ENCODE measurements at regions not wholly inside any gene's neighbourhood (a gene's known extent, or its start where the extent isn't known, plus 50 kb on each side); places are given as distances from the start of the nearest gene placed in this dataset.

DNA sequence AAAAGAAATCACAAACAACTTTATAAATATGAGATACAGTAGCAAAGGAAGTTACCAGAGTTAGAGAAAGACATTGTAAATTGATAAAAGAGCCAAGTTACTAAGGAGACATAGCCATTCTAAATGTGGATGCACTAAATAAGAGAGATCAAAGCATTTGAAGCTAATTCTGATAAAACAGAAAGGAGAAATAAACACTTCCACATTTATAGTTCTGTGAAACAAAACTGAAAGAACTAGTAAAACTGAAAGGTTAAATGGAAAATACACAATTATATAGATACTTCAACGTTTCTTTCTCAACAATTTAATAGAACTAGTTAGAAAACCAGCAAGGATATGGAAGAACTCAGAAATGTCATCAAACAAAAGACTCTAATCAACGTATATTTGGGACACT lies 309.0 kb upstream of the CDH2 start:
- TF ChIP-seq GABPA (IDR thresholded peaks at IDR 0.05; ENCODE audit: low read depth): no peak
- TF ChIP-seq, protein P1, sequence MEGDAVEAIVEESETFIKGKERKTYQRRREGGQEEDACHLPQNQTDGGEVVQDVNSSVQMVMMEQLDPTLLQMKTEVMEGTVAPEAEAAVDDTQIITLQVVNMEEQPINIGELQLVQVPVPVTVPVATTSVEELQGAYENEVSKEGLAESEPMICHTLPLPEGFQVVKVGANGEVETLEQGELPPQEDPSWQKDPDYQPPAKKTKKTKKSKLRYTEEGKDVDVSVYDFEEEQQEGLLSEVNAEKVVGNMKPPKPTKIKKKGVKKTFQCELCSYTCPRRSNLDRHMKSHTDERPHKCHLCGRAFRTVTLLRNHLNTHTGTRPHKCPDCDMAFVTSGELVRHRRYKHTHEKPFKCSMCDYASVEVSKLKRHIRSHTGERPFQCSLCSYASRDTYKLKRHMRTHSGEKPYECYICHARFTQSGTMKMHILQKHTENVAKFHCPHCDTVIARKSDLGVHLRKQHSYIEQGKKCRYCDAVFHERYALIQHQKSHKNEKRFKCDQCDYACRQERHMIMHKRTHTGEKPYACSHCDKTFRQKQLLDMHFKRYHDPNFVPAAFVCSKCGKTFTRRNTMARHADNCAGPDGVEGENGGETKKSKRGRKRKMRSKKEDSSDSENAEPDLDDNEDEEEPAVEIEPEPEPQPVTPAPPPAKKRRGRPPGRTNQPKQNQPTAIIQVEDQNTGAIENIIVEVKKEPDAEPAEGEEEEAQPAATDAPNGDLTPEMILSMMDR (IDR thresholded peaks at IDR 0.05; ENCODE audit: insufficient read depth, low read length): no peak
- TF ChIP-seq, protein P2, sequence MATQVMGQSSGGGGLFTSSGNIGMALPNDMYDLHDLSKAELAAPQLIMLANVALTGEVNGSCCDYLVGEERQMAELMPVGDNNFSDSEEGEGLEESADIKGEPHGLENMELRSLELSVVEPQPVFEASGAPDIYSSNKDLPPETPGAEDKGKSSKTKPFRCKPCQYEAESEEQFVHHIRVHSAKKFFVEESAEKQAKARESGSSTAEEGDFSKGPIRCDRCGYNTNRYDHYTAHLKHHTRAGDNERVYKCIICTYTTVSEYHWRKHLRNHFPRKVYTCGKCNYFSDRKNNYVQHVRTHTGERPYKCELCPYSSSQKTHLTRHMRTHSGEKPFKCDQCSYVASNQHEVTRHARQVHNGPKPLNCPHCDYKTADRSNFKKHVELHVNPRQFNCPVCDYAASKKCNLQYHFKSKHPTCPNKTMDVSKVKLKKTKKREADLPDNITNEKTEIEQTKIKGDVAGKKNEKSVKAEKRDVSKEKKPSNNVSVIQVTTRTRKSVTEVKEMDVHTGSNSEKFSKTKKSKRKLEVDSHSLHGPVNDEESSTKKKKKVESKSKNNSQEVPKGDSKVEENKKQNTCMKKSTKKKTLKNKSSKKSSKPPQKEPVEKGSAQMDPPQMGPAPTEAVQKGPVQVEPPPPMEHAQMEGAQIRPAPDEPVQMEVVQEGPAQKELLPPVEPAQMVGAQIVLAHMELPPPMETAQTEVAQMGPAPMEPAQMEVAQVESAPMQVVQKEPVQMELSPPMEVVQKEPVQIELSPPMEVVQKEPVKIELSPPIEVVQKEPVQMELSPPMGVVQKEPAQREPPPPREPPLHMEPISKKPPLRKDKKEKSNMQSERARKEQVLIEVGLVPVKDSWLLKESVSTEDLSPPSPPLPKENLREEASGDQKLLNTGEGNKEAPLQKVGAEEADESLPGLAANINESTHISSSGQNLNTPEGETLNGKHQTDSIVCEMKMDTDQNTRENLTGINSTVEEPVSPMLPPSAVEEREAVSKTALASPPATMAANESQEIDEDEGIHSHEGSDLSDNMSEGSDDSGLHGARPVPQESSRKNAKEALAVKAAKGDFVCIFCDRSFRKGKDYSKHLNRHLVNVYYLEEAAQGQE (IDR thresholded peaks at IDR 0.05; ENCODE audit: insufficient replicate concordance, low read depth): no peak
- no peak for TF ChIP-seq POLR2AphosphoS5 (IDR thresholded peaks at IDR 0.05; ENCODE audit: low read depth)
- Histone ChIP-seq H3K4me3 (replicated peaks; ENCODE audit: insufficient read depth, low read length) (no peak overlapping the region), H3K27me3 (ENCODE audit: insufficient read depth, poor library complexity, severe bottlenecking) (no peaks in the 10 kb centered on the region), H3K27ac (replicated peaks) (no peak overlapping the region)
- no peak for DNase-seq (ENCODE audit: low read depth in 1 of 2, low spot score in 1 of 2)

DNA sequence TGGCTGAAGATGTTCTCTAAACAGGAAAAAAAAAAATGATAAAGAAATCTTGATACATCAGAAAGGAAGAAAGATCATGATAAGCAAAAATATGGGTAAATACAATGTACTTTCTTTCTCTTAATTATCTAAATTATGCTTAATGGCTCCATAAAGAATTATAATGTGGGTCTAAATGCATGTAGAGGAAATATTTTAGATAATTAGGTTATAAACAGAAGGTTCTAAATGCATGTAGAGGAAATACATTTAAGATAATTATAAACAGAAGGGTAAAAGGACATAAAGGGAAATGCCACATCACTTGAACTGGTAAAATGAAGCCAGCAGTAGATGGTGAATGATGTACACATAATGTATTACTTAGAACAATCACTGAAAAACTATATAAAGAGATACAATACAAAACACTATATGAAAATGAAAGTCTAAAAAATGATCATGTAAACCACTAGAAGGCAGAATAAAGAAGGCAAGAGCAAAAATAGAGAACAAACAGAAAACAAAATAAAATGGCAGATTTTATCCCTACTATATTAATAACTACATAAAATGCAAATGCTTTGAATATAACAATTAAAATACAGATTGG lies 308.4 kb upstream of the CDH2 start:
- no peak for DNase-seq (ENCODE audit: low read depth in 1 of 2, low spot score in 1 of 2)
- Histone ChIP-seq H3K4me3 (replicated peaks; ENCODE audit: insufficient read depth, low read length) (no peak overlapping the region), H3K27ac (replicated peaks) (no peak overlapping the region), H3K27me3 (ENCODE audit: insufficient read depth, poor library complexity, severe bottlenecking) (no peaks in the 10 kb centered on the region)
- TF ChIP-seq POLR2AphosphoS5 (IDR thresholded peaks at IDR 0.05; ENCODE audit: low read depth): no peak
- TF ChIP-seq, protein P2 (IDR thresholded peaks at IDR 0.05; ENCODE audit: insufficient replicate concordance, low read depth): no peak
- no peak for TF ChIP-seq SPI1 (IDR thresholded peaks at IDR 0.05; ENCODE audit: borderline replicate concordance, low read depth)
- no peak for TF ChIP-seq GABPA (IDR thresholded peaks at IDR 0.05; ENCODE audit: low read depth)
- TF ChIP-seq, protein P1 (IDR thresholded peaks at IDR 0.05; ENCODE audit: insufficient read depth, low read length): no peak

DNA sequence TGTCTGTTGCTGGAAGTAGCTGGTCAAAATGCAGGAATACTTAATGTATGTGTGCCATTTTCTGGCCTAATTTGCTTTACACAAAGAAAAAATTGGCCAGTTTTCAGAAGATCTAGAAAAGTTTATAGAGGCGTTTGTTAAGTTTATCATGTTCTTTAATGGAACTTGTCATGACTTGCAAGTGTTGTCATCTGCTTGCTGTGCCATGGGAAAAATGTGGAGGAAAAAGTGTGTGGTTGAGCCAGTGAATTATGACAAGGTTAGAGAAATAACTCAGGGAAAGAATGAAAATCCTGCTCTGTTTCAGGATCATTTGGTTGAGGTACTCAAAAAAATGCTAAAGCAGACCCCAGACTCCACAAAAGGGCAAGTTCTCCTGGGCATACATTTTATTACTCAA lies 301.6 kb upstream of the CDH2 start:
- no peak for DNase-seq (ENCODE audit: low read depth in 1 of 2, low spot score in 1 of 2)
- TF ChIP-seq, protein P2 (IDR thresholded peaks at IDR 0.05; ENCODE audit: insufficient replicate concordance, low read depth): no peak
- TF ChIP-seq, protein P1 (IDR thresholded peaks at IDR 0.05; ENCODE audit: insufficient read depth, low read length): no peak
- TF ChIP-seq SPI1 (IDR thresholded peaks at IDR 0.05; ENCODE audit: borderline replicate concordance, low read depth): no peak
- no peak for TF ChIP-seq GABPA (IDR thresholded peaks at IDR 0.05; ENCODE audit: low read depth)
- no peak for TF ChIP-seq POLR2AphosphoS5 (IDR thresholded peaks at IDR 0.05; ENCODE audit: low read depth)
- Histone ChIP-seq H3K27me3 (ENCODE audit: insufficient read depth, poor library complexity, severe bottlenecking) (no peaks in the 10 kb centered on the region), H3K4me3 (replicated peaks; ENCODE audit: insufficient read depth, low read length) (no peak overlapping the region), H3K27ac (replicated peaks) (no peak overlapping the region)
